Transverse colon (tissue), 4 donors: ENCODE measurements at regions not wholly inside any gene's neighbourhood (a gene's known extent, or its start where the extent isn't known, plus 50 kb on each side); places are given as distances from the start of the nearest gene placed in this dataset.

Experiments
- DNase-seq: peaks from one replicate; pipeline ENCODE4 v3.0.0-alpha.2; 2019
- H3K27ac ChIP-seq, 4 donors: fragments of 200-600 bp; sonication (generic); 2 replicates each; pipeline ENCODE4 v1.5.1; 2016 to 2018; ENCODE audit warnings: inconsistent platforms in 4 of 4
- H3K27me3 ChIP-seq: fragments of 200-600 bp; sonication (generic); 2 replicates; pipeline ENCODE4 v1.5.1; 2017; ENCODE audit warnings: inconsistent platforms
- H3K36me3 ChIP-seq, 4 donors: fragments of 200-600 bp; sonication (generic); 2 replicates each; pipeline ENCODE4 v1.5.1; 2017 to 2019; ENCODE audit warnings: inconsistent platforms in 4 of 4
- H3K4me1 ChIP-seq, 4 donors: fragments of 200-600 bp; sonication (generic); 2 replicates each; pipeline ENCODE4 v1.5.1; 2017 to 2020; ENCODE audit warnings: inconsistent platforms in 4 of 4
- H3K4me3 ChIP-seq, 4 donors: fragments of 200-600 bp; sonication (generic); 1 replicate in 1 of 4; 2 replicates in 3 of 4; pipeline versions ENCODE4 v1.5.1 to v1.6.1; 2017 to 2019; ENCODE audit warnings: inconsistent platforms in 4 of 4
- H3K9me3 ChIP-seq, 2 donors: fragments of 200-600 bp; sonication (generic); 2 replicates each; pipeline ENCODE4 v1.5.1; 2017 to 2019; ENCODE audit warnings: inconsistent platforms in 2 of 2
- CTCF ChIP-seq, 5 experiments: fragments of 200-600 bp in 3 of 5; fragments of 450-650 bp in 2 of 5; sonication (generic) in 3 of 5; IDR thresholded peaks; 1 replicate in 2 of 5; 2 replicates in 3 of 5; pipeline ENCODE4 v1.5.1; 2016 to 2017; ENCODE audit warnings: antibody characterized with exemption in 5 of 5, inconsistent platforms in 3 of 5, mild to moderate bottlenecking in 2 of 5, moderate library complexity in 1 of 5
- EP300 ChIP-seq: sonication (generic); formaldehyde crosslinking; IDR thresholded peaks from one replicate; pipeline ENCODE4 v1.6.1; 2017; ENCODE audit warnings: antibody characterized with exemption, low read depth
- POLR2A ChIP-seq: fragments of 450-650 bp; IDR thresholded peaks from one replicate; pipeline ENCODE4 v1.6.1; 2016; ENCODE audit warnings: antibody characterized with exemption, mild to moderate bottlenecking, moderate library complexity
- POLR2AphosphoS5 ChIP-seq, 3 donors: sonication (generic); formaldehyde crosslinking; IDR thresholded peaks; one replicate each; pipeline ENCODE4 v1.6.1; 2016; ENCODE audit warnings: antibody characterized with exemption in 3 of 3
- WGBS, 2 donors: methylation state at CpG; one replicate each; pipeline ENCODE4 v1.1.5; 2018; ENCODE audit warnings: low coverage in 1 of 2; 5-methylcytosine and 5-hydroxymethylcytosine counted together
- in situ Hi-C, 4 donors: fragments of 200-750 bp; cut with MboI; loops; one replicate each; pipeline versions ENCODE4 v1.15.0 to v1.15.1; 2017; ENCODE audit warnings: low sequenced_read_pairs in 3 of 4, low pct_ligation_motif_present in 1 of 4, low pct_unique_long_range_greater_than_20kb in 1 of 4
- intact Hi-C: fragments of 100-400 bp; cut with DNase I; formaldehyde crosslinking; loops from one replicate; pipeline ENCODE4 v1.15.1; 2023; ENCODE audit warnings: low total_unique reads

GRCh38 chr2:45130736-45131135 lies 121.5 kb upstream of the SIX2 start:
- Histone ChIP-seq H3K9me3 (no peaks in the 10 kb centered on the region), H3K27me3 (no peaks in the 10 kb centered on the region), H3K36me3 (no peaks in the 10 kb centered on the region), H3K4me1 (peaks cover 0 to 4% (median 0%) of the 10 kb centered on the region in 4 donors), H3K4me3 (no peak overlapping the region), H3K27ac (no peak overlapping the region)
- no peak for DNase-seq
- in situ Hi-C loops (no loop called here), intact Hi-C loops (no loop called here)
- no peak for TF ChIP-seq POLR2A
- TF ChIP-seq EP300 = no peak
- TF ChIP-seq POLR2AphosphoS5 (IDR thresholded peaks at IDR 0.05) = no peak
- TF ChIP-seq CTCF (IDR thresholded peaks at IDR 0.05) = no peak
- WGBS, 2 donors = 77 to 87% methylated on average over 2 of the region's 2 CpGs

DNA sequence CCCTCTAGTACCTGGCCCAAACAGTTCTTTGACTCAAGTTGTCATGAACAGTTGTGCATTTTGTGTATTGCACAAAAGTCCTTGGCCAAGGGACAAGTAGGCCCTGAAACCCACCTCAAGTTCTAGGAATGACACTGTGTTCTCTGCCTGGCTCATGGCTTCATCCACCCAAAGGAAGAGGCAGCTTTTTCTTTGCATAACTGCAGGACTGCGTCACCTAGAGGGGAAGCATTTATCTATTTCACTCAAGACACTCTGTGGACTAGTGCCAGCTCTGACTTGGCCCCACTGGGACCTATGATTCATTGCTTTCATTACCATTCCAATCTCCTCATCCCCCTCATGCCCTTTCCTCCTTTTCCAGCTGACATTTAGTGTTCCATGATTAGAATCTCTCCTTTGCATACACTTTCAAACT lies 119.3 kb upstream of the SIX2 start:
- H3K4me1 ChIP-seq = no peaks in the 10 kb centered on the region
- 70% methylated on average over 1 of the region's 1 CpG; no CpG with 5 or more reads in 1 of the 2 donors for WGBS, 2 donors
- no peak overlapping the region for H3K4me3 ChIP-seq
- no peak for TF ChIP-seq POLR2A
- no peak for TF ChIP-seq CTCF (IDR thresholded peaks at IDR 0.05)
- TF ChIP-seq EP300 = no peak
- TF ChIP-seq POLR2AphosphoS5 (IDR thresholded peaks at IDR 0.05) = no peak
- H3K27ac ChIP-seq = no peak overlapping the region
- intact Hi-C loops = no loop called here
- no peak for DNase-seq
- H3K9me3 ChIP-seq = no peaks in the 10 kb centered on the region
- in situ Hi-C loops = no loop called here
- H3K27me3 ChIP-seq = no peaks in the 10 kb centered on the region
- H3K36me3 ChIP-seq = no peaks in the 10 kb centered on the region

DNA sequence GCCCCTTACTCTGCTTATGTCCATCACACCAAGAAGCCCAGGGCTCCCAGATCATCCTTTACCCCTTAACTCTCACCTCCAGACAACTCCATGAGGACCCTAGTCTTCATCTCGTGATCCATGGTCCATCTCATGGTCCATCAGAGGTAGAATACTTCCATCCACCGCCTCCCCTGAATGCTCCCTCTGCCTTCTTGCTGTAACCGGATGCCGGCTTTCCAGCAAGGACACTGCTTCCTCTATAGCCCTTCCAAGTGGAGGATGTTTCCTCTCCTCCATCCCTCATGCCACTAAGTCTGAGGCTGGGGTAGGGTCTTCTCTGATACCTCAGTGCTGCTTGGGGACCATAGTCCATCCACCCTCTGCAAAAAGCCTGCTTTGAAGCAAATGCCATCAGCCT lies 118.6 kb upstream of the SIX2 start:
- Histone ChIP-seq H3K4me1 (no peaks in the 10 kb centered on the region), H3K27me3 (no peaks in the 10 kb centered on the region), H3K9me3 (no peaks in the 10 kb centered on the region), H3K4me3 (no peak overlapping the region), H3K36me3 (no peaks in the 10 kb centered on the region), H3K27ac (no peak overlapping the region)
- intact Hi-C loops (no loop called here), in situ Hi-C loops (no loop called here)
- no peak for DNase-seq
- TF ChIP-seq POLR2A (no peak), CTCF (IDR thresholded peaks at IDR 0.05) (no peak), POLR2AphosphoS5 (IDR thresholded peaks at IDR 0.05) (no peak), EP300 (no peak)
- 86 to 89% methylated on average over 2 to 4 of the region's 4 CpGs for WGBS, 2 donors

DNA sequence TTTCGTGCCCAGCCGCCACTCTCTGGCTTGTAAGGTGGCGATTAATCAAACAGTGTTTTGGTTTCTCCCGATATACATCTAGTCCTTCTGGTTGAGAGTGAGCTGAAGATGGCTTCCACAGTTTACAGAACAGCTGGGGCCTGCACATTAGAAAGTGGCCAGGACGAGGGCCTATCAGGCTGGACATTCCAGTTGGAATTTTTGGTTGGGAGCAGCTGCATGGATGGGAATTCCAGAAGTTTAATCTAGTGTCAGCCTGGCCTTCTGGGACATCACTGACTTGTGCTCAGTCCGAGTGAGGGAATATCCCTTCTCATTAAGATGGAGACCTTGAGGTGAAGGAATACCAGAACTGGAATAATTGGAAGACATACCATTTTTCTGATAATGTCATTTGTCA lies 118.1 kb upstream of the SIX2 start:
- in situ Hi-C loops = no loop called here
- 83% methylated on average over 6 of the region's 6 CpGs; no CpG with 5 or more reads in 1 of the 2 donors for WGBS, 2 donors
- DNase-seq = no peak
- H3K36me3 ChIP-seq = no peaks in the 10 kb centered on the region
- intact Hi-C loops = no loop called here
- no peaks in the 10 kb centered on the region for H3K9me3 ChIP-seq
- no peak overlapping the region for H3K4me3 ChIP-seq
- no peak for TF ChIP-seq POLR2A
- TF ChIP-seq CTCF (IDR thresholded peaks at IDR 0.05) = no peak
- TF ChIP-seq POLR2AphosphoS5 (IDR thresholded peaks at IDR 0.05) = no peak
- TF ChIP-seq EP300 = no peak
- H3K4me1 ChIP-seq = no peaks in the 10 kb centered on the region
- H3K27me3 ChIP-seq = no peaks in the 10 kb centered on the region
- H3K27ac ChIP-seq = no peak overlapping the region
